Esophagus (tissue), 2 donors: ENCODE measurements at regions not wholly inside any gene's neighbourhood (a gene's known extent, or its start where the extent isn't known, plus 50 kb on each side); places are given as distances from the start of the nearest gene placed in this dataset.
"Not testable (repeated sequence)": the region's sequence is repeated elsewhere in the genome, so short reads cannot be mapped to it uniquely, and the experiment has no call there.

ENCODE experiments used
- H3K27ac ChIP-seq, 2 donors: one replicate each; pipeline ENCODE4 v1.5.1; 2013; ENCODE audit warnings: low read depth in 2 of 2, mild to moderate bottlenecking in 2 of 2, inconsistent platforms in 1 of 2, low read length in 1 of 2, moderate library complexity in 1 of 2
- H3K27me3 ChIP-seq, 2 donors: one replicate each; pipeline ENCODE4 v1.6.1; 2013; ENCODE audit warnings: low read length in 2 of 2, control low read depth in 1 of 2, mild to moderate bottlenecking in 1 of 2; ENCODE audit not compliant: insufficient read depth in 2 of 2, control insufficient read depth in 1 of 2
- H3K36me3 ChIP-seq, 2 donors: one replicate each; pipeline ENCODE4 v1.6.1; 2013; ENCODE audit warnings: low read length in 1 of 2; ENCODE audit not compliant: control insufficient read depth in 2 of 2, insufficient read depth in 2 of 2
- H3K4me1 ChIP-seq, 2 donors: one replicate each; pipeline ENCODE4 v1.6.1; 2013; ENCODE audit warnings: low read length in 1 of 2; ENCODE audit not compliant: control insufficient read depth in 2 of 2, insufficient read depth in 2 of 2
- H3K4me3 ChIP-seq, 2 donors: one replicate each; pipeline ENCODE4 v1.5.1; 2013; ENCODE audit warnings: low read length in 2 of 2, mild to moderate bottlenecking in 2 of 2, low read depth in 1 of 2, moderate library complexity in 1 of 2
- H3K9me3 ChIP-seq, 2 donors: one replicate each; pipeline ENCODE4 v1.6.1; 2013; ENCODE audit warnings: mild to moderate bottlenecking in 2 of 2, low read depth in 1 of 2, low read length in 1 of 2, moderate library complexity in 1 of 2; ENCODE audit not compliant: control insufficient read depth in 2 of 2, insufficient read depth in 1 of 2
- WGBS, 2 donors: extraction: QIAGEN DNeasy Blood & Tissue Kit; methylation state at CpG; one replicate each; pipeline ENCODE4 v1.1.7; 2013; 5-methylcytosine and 5-hydroxymethylcytosine counted together
- donor health status: healthy with polysubstance abuse.
- donor health status: Bipolar disorder and iron deficiency.

- WGBS, 2 donors: 89% methylated on average over 9 of the region's 9 CpGs
- H3K27ac ChIP-seq: no peak overlapping the region
Observed at GRCh38 chr6:168242111-168242939, 77.3 kb downstream of the DACT2 start.

GRCh38 chr6:168240160-168240559, 79.4 kb downstream of the DACT2 start:
- H3K9me3 ChIP-seq: no peaks in the 10 kb centered on the region
- H3K27ac ChIP-seq: no peak overlapping the region
- no peaks in the 10 kb centered on the region for H3K36me3 ChIP-seq
- H3K4me3 ChIP-seq: no peak overlapping the region
- H3K4me1 ChIP-seq: peaks cover 0 to 3% of the 10 kb centered on the region in 2 donors
- WGBS, 2 donors: 72 to 79% methylated on average over 5 of the region's 5 CpGs
- H3K27me3 ChIP-seq: no peaks in the 10 kb centered on the region

More at GRCh38 chr6:168242111-168242939, 77.3 kb downstream of the DACT2 start:
- H3K4me3 ChIP-seq: no peak overlapping the region
- H3K9me3 ChIP-seq: no peaks in the 10 kb centered on the region
- H3K27me3 ChIP-seq: no peaks in the 10 kb centered on the region
- H3K4me1 ChIP-seq: peaks cover 0 to 3% of the 10 kb centered on the region in 2 donors
- H3K36me3 ChIP-seq: no peaks in the 10 kb centered on the region

- H3K4me3 ChIP-seq: no peak overlapping the region
- H3K27ac ChIP-seq: no peak overlapping the region
- 68 to 69% methylated on average over 20 to 21 of the region's 21 CpGs for WGBS, 2 donors
- H3K9me3 ChIP-seq: no peaks in the 10 kb centered on the region
- H3K4me1 ChIP-seq: peaks cover 0 to 3% of the 10 kb centered on the region in 2 donors
- no peaks in the 10 kb centered on the region for H3K36me3 ChIP-seq
- H3K27me3 ChIP-seq: no peaks in the 10 kb centered on the region
Observed at GRCh38 chr6:168239044-168239773, 80.4 kb downstream of the DACT2 start.

- no peaks in the 10 kb centered on the region for H3K9me3 ChIP-seq
- no peak overlapping the region for H3K27ac ChIP-seq
- H3K4me1 ChIP-seq: peaks cover 0 to 3% of the 10 kb centered on the region in 2 donors
- WGBS, 2 donors: 50 to 69% methylated on average over 11 of the region's 11 CpGs
- no peaks in the 10 kb centered on the region for H3K27me3 ChIP-seq
- H3K4me3 ChIP-seq: no peak overlapping the region
- no peaks in the 10 kb centered on the region for H3K36me3 ChIP-seq
Observed at GRCh38 chr6:168238159-168238909, 81.2 kb downstream of the DACT2 start.

- H3K36me3 ChIP-seq, H3K27ac ChIP-seq, H3K9me3 ChIP-seq, H3K27me3 ChIP-seq, H3K4me1 ChIP-seq, H3K4me3 ChIP-seq: not testable (repeated sequence)
- 67 to 93% methylated on average over 3 to 7 of the region's 7 CpGs for WGBS, 2 donors
Observed at GRCh38 chr6:168233875-168234213, 85.7 kb downstream of the DACT2 start.

GRCh38 chr6:168232989-168233874, 86.3 kb downstream of the DACT2 start:
- no peaks in the 10 kb centered on the region for H3K9me3 ChIP-seq
- no peak overlapping the region for H3K27ac ChIP-seq
- H3K4me1 ChIP-seq: no peaks in the 10 kb centered on the region
- 86 to 90% methylated on average over 28 of the region's 28 CpGs for WGBS, 2 donors
- H3K36me3 ChIP-seq: no peaks in the 10 kb centered on the region
- H3K27me3 ChIP-seq: no peaks in the 10 kb centered on the region
- no peak overlapping the region for H3K4me3 ChIP-seq

- no peak overlapping the region for H3K27ac ChIP-seq
- H3K4me1 ChIP-seq: no peaks in the 10 kb centered on the region
- no peaks in the 10 kb centered on the region for H3K9me3 ChIP-seq
- no peaks in the 10 kb centered on the region for H3K36me3 ChIP-seq
- no peaks in the 10 kb centered on the region for H3K27me3 ChIP-seq
- H3K4me3 ChIP-seq: no peak overlapping the region
- WGBS, 2 donors: 64 to 75% methylated on average over 11 of the region's 11 CpGs
Observed at GRCh38 chr6:168232528-168232927, 87.0 kb downstream of the DACT2 start.

GRCh38 chr6:168232062-168232461, 87.5 kb downstream of the DACT2 start:
- no peaks in the 10 kb centered on the region for H3K4me1 ChIP-seq
- H3K27me3 ChIP-seq: no peaks in the 10 kb centered on the region
- H3K9me3 ChIP-seq: no peaks in the 10 kb centered on the region
- WGBS, 2 donors: 60 to 69% methylated on average over 6 of the region's 6 CpGs
- no peaks in the 10 kb centered on the region for H3K36me3 ChIP-seq
- no peak overlapping the region for H3K4me3 ChIP-seq
- H3K27ac ChIP-seq: no peak overlapping the region
